SH-SY5Y (cell line): ENCODE measurements at regions not wholly inside any gene's neighbourhood (a gene's known extent, or its start where the extent isn't known, plus 50 kb on each side); places are given as distances from the start of the nearest gene placed in this dataset.

ENCODE experiments used
- GATA2 ChIP-seq: IDR thresholded peaks from 2 replicates; pipeline ENCODE4 v1.6.1; 2011; ENCODE audit warnings: mild to moderate bottlenecking, low read depth, low read length
- GATA3 ChIP-seq: IDR thresholded peaks from 2 replicates; pipeline ENCODE4 v1.6.1; 2011; ENCODE audit warnings: low read depth, mild to moderate bottlenecking, low read length, moderate library complexity

DNA sequence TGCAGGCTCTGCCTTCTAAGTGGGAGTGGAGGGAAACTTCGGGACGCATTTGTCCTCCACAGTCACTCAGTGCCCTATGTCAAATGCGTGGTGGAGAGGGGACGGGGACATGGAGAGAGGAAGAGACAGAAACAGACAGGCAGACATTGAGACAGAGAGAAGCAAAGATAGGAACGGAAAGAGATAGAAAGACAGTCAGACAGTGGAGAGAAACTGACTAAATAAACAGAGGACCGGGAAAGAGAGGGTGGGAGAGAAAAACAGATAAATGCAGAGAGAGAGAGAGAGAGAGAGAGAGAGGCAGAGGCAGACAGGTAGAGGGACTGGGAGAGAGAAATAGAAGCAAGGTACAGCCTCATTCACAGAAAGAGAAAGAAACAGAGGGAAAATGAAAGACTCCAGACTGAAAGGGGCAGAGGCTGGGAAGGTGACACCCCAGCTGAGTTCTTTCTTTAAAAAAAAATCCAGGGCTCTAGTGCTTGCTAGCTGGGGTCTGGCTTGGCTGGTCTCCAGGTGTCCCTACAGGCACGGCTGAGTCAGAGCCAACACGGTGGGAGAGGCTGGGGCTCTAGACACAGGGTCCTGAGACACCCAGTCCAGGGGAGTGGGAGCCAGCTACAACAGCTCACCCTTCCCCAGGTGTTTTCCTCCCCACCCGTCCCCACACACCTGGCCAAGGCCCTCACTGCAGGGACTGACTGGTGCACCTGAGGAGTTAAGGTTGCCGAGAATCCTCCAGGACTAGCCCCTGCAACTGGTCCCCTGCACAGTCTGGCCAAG, 506.1 kb upstream of the PROK2 start:
- no peak for TF ChIP-seq GATA2
- no peak for TF ChIP-seq GATA3
